BJ (cell line): ENCODE measurements at regions not wholly inside any gene's neighbourhood (a gene's known extent, or its start where the extent isn't known, plus 50 kb on each side); places are given as distances from the start of the nearest gene placed in this dataset.

Source experiments
- CTCF ChIA-PET: fragments of 350-600 bp; formaldehyde crosslinking; extraction: SDS; loops from one replicate; lab custom pipeline; 2021; ENCODE audit warnings: antibody characterized with exemption, inconsistent platforms; lab: Yijun Ruan, JAX
- POLR2A ChIA-PET: fragments of 300-600 bp; sonication (Branson Sonifier 250); formaldehyde crosslinking; extraction: SDS; loops from one replicate; lab custom pipeline; 2021; ENCODE audit warnings: antibody characterized with exemption; lab: Charles Lee
- DNase-seq: peaks from one replicate; pipeline ENCODE4 v3.0.0-alpha.2; 2011; ENCODE audit warnings: low read depth
- H3K27me3 ChIP-seq: 2 replicates; pipeline ENCODE4 v1.6.0; 2011; ENCODE audit warnings: low read length; ENCODE audit not compliant: control insufficient read depth, insufficient read depth
- H3K36me3 ChIP-seq: 2 replicates; pipeline ENCODE4 v1.5.1; 2011; ENCODE audit warnings: low read length; ENCODE audit not compliant: control insufficient read depth, insufficient read depth
- H3K4me3 ChIP-seq: 2 replicates; pipeline ENCODE4 v1.5.1; 2011; ENCODE audit warnings: low read depth, mild to moderate bottlenecking, control low read depth, low read length
- CTCF ChIP-seq: IDR thresholded peaks from 2 replicates; pipeline ENCODE4 v1.5.1; 2011; ENCODE audit warnings: low read depth, mild to moderate bottlenecking, control low read depth, inconsistent platforms, low read length, moderate library complexity; ENCODE audit not compliant: insufficient read depth

- DNase-seq, result no peak
- ChIA-PET POLR2A (no interaction called here), CTCF (interaction anchor here (0.6 kb wide), 1 partner anchor 9 kb away, joined by 3 read pairs; no protein-coding TSS in a partner anchor)
- H3K4me3 ChIP-seq, result no peak overlapping the region
- no peaks in the 10 kb centered on the region for H3K27me3 ChIP-seq
- no peaks in the 10 kb centered on the region for H3K36me3 ChIP-seq
- no peak for TF ChIP-seq CTCF
Measured at GRCh38 chr5:97365163-97365845, 182.3 kb upstream of the RIOK2 start.

GRCh38 chr5:97365918-97366317 is 182.9 kb upstream of the RIOK2 start:
- ChIA-PET POLR2A (no interaction called here), CTCF (no interaction called here)
- no peaks in the 10 kb centered on the region for H3K27me3 ChIP-seq
- TF ChIP-seq CTCF, result no peak
- H3K36me3 ChIP-seq, result no peaks in the 10 kb centered on the region
- DNase-seq, result no peak
- no peak overlapping the region for H3K4me3 ChIP-seq

GRCh38 chr5:97375959-97376358 is 192.9 kb upstream of the RIOK2 start:
- Histone ChIP-seq H3K36me3 (no peaks in the 10 kb centered on the region), H3K27me3 (no peaks in the 10 kb centered on the region), H3K4me3 (no peak overlapping the region)
- TF ChIP-seq CTCF, result no peak
- DNase-seq, result no peak
- ChIA-PET POLR2A (no interaction called here), CTCF (no interaction called here)

GRCh38 chr5:97377582-97377981 is 194.5 kb upstream of the RIOK2 start:
- TF ChIP-seq CTCF, result no peak
- ChIA-PET CTCF (no interaction called here), POLR2A (no interaction called here)
- no peaks in the 10 kb centered on the region for H3K27me3 ChIP-seq
- DNase-seq, result no peak
- H3K36me3 ChIP-seq, result no peaks in the 10 kb centered on the region
- H3K4me3 ChIP-seq, result no peak overlapping the region

GRCh38 chr5:97383996-97384395 is 200.9 kb upstream of the RIOK2 start:
- no peak overlapping the region for H3K4me3 ChIP-seq
- H3K36me3 ChIP-seq, result no peaks in the 10 kb centered on the region
- DNase-seq, result peak; percentile 2
- TF ChIP-seq CTCF, result no peak
- ChIA-PET CTCF (no interaction called here), POLR2A (no interaction called here)
- no peaks in the 10 kb centered on the region for H3K27me3 ChIP-seq
